Keratinocyte (primary cell): ENCODE measurements at regions not wholly inside any gene's neighbourhood (a gene's known extent, or its start where the extent isn't known, plus 50 kb on each side); places are given as distances from the start of the nearest gene placed in this dataset.

Experiments
- EZH2 ChIP-seq: IDR thresholded peaks from one replicate; pipeline ENCODE4 v1.6.1; 2012; ENCODE audit warnings: inconsistent platforms, mild to moderate bottlenecking, low read length, moderate library complexity
- TF ChIP-seq, protein P1 (sequence below), 3 experiments: IDR thresholded peaks in 1 of 3; conservative IDR thresholded peaks in 1 of 3; optimal IDR thresholded peaks in 1 of 3; 2 replicates in 2 of 3; 3 replicates in 1 of 3; pipeline versions ENCODE3 to v1.5.1; 2011; ENCODE audit warnings: low read length in 3 of 3, mild to moderate bottlenecking in 3 of 3, moderate library complexity in 2 of 3, control low read depth in 1 of 3, inconsistent platforms in 1 of 3; ENCODE audit not compliant: insufficient read depth in 2 of 3; ENCODE audit errors: extremely low read depth in 1 of 3

DNA sequence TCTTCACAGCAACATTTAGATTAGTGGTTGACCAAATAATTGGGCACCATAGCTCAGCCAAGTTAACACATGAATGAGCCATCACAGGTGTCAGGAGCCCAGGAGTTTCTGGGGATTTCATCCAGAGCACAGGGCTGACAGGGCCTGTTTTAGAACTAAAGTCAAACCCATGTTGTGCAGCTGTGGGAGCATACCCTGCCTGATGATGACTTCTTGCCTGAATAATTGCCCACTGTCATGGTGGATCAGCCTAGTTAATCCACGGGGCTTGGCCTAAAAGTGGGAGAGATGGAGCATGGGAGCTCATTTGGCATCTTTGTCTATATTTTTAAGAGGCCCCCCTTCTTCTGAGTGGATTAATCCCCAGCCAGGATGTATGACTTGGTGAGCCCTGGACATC lies 105.6 kb upstream of the GDNF start:
- TF ChIP-seq, protein P1, sequence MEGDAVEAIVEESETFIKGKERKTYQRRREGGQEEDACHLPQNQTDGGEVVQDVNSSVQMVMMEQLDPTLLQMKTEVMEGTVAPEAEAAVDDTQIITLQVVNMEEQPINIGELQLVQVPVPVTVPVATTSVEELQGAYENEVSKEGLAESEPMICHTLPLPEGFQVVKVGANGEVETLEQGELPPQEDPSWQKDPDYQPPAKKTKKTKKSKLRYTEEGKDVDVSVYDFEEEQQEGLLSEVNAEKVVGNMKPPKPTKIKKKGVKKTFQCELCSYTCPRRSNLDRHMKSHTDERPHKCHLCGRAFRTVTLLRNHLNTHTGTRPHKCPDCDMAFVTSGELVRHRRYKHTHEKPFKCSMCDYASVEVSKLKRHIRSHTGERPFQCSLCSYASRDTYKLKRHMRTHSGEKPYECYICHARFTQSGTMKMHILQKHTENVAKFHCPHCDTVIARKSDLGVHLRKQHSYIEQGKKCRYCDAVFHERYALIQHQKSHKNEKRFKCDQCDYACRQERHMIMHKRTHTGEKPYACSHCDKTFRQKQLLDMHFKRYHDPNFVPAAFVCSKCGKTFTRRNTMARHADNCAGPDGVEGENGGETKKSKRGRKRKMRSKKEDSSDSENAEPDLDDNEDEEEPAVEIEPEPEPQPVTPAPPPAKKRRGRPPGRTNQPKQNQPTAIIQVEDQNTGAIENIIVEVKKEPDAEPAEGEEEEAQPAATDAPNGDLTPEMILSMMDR (optimal IDR thresholded peaks at IDR 0.05 in 1 of 3, IDR thresholded peaks at IDR 0.05 in 1 of 3, conservative IDR thresholded peaks at IDR 0.05 in 1 of 3; ENCODE audit: extremely low read depth in 1 of 3, insufficient read depth in 2 of 3, low read length in 3 of 3), result no peak
- no peak for TF ChIP-seq EZH2
